HG03571 (cell line): ENCODE measurements at regions not wholly inside any gene's neighbourhood (a gene's known extent, or its start where the extent isn't known, plus 50 kb on each side); places are given as distances from the start of the nearest gene placed in this dataset.

Source experiments
- ATAC-seq: cut with Tn5 transposase; IDR thresholded peaks from one replicate; pipeline ENCODE4 v1.9.1; 2021; ENCODE audit not compliant: unreplicated experiment

DNA sequence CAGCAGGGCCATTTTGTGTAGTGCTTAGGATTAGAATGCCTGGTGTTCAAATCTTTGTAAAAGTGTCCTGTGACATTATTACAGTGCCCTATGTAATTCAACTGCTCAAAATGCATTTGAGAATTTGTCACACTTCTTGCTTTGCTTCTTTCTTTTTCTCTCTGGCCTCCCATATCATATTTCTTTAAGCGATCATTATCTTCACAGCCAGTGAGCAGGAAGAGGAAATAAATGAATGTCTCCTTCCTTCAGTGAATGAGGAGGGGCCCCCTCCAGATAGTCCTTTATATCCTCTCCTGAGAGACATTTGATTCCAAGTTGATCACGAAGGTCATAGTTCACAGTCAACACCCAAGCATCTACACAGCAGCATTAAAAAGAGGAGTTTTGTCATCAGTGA, 425.1 kb upstream of the NPVF start:
- ATAC-seq = no peak

DNA sequence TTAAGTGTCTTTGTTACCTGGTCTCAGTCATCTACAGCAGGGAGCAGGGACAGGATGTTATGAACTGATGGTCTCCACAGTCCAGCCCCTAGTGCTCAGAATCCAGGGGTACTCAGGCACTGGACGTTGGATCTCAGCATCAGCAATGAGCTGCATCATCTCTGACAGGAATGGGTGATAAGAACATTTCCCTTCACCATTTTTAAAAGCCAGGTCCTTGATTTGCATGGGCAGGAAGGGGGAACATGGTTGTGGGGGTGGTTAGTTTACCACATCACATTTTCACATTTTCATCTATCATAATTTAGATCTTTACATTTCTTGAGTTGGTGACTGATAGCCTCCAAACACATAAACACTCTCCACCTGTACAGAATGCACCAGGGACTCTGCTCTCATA, 427.8 kb upstream of the NPVF start:
- ATAC-seq = no peak

DNA sequence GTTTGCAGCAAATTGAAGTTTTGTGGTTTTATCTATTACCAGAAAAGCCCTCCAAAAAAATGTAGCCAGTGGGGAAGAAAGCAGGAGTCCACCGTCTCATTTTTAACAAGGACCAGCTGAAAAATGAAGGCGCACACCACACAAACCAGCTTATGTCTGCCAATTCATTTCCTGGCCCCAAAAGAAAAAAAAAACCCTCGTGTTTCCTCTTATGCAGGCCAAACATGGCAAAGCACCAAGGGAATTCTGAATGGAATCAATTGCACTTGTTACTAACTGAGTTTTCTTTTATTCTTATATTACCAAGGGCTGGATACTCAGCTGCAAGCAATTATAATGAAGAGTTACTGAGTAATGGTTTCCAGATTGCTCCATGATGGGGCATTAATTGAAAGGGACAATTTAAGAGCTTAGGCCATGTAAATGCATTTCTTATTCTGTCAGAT, 428.3 kb upstream of the NPVF start:
- no peak for ATAC-seq

DNA sequence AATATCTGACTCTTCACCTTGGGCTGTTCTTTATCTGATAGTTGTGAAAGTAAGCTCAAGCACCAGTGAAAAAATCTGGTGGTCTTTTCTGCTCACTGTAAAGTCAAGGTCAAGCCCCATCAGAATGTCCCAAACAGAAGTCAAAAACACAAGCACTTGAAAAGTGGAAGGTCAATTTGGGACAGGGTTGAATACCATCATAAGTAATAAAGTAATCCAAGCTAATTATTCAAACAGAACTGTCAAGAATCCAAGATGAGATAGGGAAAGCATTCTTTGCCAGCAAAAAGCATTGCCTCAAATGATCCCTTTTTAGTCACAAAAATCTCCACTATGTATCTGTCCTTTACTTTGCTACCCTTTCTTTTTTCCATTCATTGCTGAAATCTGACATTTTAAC, 430.1 kb upstream of the NPVF start:
- no peak for ATAC-seq

DNA sequence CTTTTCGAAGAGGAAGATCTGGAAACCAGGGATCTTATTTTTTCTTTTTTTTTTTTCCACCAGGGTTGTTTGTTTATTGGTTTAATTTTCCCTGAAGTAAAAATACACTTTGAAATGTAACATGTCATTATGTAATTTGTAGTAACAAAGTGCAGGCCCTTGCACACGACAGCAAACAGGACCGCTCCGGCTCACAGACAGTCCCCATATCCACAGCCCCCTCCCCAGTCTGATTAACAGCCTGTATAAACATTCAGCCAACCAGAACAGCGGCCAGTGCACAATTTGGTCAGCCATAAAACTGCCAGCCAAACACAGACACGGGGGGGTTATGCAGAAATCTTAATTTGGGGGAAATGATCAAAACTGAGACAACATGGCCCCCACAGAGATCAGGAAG, 431.6 kb upstream of the NPVF start:
- ATAC-seq = no peak

DNA sequence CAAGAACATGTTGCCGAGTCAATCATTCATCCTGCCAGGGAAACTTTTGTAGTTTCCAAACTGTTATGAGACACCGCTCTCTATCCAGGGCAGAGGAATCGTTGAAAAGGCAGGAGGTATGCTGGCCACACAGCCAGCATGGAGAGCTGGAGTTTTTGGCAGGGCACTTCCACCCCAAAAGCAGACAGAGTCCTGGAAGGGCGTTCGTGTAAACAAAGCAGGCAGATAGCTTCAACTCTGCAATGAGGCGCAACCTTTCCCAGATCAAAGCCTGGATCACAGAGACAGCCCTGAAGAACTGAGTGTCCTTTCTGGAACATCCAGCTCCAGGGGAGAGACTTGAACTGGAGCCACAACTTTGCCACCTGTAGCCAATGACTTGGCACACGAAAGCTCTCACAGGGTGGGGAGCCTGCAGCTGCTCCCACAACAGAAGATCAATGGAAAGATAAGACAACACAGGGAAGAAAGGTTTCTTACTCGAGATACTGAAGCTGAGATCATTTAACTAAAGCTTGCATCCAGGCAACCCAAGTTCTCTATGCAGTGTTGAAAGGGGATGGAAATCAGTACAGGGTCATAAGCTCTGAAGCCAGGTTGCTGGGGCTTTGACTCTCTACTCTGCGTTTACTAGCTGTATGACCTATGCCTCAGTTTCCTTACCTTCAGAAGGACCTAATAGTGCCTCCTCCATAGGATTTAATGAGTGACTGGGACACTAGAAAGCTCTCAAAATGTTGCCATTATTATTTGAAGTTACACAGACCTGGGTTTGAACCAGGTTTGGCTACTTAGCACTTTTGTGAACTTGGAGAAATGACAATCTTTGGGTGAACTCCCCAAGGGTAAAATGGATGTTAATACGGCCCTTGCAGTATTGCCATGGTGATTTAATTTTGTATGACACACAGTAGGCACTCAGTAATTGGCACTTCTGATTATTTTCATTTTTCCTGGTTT, 434.8 kb upstream of the NPVF start:
- no peak for ATAC-seq

DNA sequence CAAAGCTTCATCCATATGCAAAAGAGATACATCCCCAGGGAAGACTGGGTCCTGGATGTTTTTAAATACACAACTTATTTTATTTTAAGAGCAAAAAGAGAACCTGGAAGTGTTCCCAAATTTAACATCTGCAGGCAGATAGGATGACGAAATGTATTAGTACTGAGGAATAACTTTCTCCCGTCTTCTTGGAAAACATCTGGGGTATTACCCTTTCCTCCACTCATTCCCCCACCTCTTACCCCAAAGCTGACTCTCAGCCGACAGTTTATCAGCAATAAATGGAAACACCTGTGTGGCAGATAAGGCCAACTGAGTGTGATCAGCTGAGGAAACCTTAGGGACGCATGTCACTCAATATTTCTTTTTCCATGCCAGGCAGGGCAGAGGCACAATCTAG, 435.6 kb upstream of the NPVF start:
- no peak for ATAC-seq

DNA sequence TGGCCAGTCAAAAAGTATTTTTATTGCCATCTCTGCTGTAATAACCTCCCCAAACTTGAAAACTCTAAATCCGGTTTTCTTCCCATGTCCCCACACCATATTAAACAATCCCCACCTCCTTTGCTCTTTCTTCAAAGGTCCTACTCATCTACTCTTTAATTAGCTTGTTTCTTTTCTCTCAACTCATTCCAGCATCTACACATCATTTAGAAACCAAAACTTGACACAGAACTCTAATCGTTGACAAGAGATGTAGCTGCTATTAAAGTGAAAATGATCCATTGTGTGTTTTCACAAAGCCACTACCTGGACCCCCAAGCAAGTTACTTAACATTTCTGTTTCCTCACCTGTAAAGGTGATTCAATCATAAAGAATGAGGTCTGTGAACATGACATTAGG, 436.3 kb upstream of the NPVF start:
- no peak for ATAC-seq

DNA sequence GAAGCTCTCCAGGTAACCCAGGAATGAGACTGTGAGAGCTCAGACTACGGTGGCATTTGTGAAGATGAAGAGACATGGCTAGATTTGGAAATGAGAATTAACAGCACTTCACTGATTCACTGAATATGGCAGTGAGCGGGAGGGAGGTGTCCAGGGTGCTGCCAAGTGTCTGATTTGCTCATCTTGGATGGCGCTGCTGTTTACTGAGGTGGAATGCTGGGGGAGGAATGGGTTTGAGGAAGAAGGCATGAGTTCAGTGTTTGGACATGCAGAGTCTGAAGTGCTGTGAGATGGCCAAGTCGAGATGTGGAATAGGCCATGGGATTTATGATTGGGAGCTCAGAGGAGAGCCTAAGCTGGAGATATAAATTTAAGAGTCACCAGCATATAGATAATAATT, 437.1 kb upstream of the NPVF start:
- no peak for ATAC-seq

DNA sequence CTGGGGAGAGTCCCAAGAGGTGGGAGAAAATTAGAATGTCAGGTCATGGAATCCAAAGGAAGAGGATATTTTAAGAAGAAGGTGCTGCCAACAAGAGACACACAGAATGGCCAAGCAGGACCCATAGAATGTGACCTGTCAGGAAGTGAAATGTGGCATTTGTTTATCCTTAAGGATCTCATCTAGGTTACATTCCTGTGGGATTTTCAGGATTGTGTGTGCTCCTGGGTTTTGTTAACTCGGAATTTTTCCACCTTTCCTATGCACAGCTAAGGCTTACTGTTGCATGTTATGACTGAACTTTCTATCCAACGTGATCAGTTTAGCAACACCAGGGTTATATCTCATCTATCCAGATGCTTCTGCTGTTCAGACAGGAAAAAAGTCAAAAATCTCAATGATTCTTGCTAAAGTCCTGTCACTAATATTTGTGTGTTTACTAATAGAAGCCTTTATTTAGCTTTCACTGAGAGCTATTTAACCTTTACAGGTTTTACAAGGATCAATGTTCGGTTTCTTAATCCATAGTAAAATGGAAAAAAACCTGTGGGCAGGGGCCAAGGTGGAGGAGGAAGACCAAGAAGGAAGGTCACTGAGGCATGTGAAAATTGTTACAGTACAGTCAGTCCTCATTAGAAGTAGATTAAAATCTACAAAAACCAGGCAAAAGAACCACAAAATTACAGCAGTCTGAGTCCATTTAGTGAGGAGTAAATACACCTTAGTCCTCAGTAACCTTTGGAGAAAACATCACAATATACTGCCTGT, 437.8 kb upstream of the NPVF start:
- no peak for ATAC-seq

DNA sequence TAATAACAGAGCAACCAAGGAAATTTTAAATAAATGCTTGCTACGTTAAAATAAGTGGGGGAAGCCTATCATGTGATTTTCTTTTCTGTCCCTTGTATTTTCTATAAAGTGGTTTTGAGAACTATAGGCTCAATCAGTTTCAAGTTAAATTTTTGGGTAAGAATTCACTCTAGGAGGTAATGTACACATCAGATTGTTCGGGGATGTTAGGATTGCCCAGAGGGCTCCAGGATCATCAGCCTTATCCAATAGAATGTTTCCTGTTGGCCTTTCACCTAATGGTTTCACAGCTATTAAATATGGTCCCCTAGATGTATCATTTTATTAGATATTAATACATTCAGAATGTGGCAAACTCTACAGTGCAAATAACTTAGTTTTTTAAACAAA, 438.4 kb upstream of the NPVF start:
- ATAC-seq = no peak

DNA sequence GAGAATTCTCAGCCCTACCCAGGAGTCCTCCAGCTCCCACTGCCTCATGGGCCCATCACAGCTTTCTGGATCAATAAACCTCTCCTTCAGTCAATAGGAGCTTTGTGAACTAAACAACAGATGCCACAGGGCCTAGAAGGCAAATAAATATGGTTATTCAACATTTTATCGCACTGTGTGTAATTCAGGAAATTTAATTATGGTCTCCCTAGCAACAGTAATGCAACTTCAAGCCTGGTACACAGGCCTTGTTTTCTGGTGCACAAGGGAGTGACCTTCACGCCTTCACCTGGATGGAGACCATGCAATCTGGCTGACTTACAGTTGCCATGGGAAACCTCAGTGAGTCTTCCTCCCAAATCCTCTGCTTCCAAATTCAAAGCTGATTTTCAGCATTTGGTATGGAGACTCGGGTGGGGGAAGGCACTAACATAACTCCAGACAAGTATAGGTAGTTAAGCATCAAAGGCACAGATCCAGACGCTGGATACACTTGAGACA, 441.0 kb upstream of the NPVF start:
- no peak for ATAC-seq

DNA sequence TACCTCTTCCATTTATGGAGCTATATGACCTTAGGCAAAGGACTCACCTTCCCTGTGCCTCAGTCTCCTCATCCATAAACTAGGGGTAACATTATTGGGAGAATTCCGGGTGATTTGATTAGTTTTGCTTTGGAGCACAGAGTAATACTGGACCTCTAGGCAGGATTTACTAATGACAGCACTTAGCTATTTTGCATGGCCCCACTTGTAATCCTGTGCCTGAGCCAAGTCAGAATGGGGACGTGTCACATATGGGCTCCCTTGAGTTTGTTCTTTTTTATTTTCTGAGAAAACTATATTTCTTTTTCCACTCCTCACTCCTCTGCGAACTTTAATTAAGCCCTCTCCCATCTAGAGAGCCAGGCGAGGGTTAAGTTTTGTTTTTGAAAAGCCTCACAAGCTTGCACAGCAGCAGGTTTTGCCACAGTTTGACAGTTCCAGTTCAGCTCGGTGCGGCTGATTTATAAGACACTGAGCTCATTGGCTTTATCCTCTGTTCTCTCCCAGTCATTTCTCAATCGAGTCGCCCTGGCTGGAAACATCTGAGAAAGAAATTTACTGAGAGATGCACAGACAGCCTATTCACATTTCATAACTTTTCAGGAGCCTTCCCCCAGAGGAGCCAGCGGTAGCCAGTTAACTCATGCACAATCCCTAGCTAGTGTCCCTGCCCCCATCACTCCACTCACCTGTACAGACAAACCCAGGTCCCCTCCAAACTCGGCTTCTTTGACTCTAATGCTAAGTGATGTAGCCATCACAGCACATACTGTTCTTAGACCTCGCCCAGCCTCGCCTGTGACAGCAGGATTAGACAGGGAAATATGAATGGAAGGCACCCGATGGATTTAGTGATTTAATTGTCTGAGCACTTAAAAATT, 441.9 kb upstream of the NPVF start:
- ATAC-seq = no peak

DNA sequence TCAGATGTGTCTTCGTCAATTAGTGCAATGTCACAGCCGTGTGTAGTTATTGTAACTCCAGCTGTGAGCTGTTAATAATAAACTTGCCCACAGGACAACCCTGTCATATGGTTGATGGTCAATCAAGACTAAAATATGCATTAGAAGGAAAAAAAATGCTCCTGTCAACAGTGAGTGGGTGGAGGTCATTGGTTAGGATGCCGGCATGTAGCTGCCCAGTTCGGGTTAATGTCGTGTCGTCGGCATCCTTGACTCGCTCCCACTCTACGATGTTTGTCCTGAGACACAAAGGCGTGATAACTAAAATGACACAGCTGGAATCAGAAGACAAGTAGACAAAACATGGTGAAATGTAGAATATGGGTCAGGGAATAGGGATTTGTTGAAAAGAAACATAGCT, 442.8 kb upstream of the NPVF start:
- no peak for ATAC-seq

DNA sequence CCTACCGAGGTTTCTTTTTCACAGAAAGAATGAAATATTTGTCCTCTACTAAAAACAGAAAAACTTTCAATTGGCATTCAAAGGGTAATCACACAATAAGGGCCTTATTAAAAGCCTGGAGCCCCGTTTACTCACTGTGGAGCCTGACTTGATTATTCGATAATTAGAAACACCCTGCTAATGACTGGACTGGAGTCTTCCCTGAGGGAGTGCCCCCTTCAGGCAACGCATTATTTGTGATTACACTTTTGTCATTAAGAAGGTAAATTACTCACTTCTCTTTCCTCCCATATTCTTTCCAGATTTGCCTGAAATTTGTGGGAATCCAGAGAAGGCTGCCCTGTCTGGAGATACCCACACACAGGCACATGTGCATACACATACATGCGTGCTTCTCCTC, 444.2 kb upstream of the NPVF start:
- ATAC-seq = no peak

DNA sequence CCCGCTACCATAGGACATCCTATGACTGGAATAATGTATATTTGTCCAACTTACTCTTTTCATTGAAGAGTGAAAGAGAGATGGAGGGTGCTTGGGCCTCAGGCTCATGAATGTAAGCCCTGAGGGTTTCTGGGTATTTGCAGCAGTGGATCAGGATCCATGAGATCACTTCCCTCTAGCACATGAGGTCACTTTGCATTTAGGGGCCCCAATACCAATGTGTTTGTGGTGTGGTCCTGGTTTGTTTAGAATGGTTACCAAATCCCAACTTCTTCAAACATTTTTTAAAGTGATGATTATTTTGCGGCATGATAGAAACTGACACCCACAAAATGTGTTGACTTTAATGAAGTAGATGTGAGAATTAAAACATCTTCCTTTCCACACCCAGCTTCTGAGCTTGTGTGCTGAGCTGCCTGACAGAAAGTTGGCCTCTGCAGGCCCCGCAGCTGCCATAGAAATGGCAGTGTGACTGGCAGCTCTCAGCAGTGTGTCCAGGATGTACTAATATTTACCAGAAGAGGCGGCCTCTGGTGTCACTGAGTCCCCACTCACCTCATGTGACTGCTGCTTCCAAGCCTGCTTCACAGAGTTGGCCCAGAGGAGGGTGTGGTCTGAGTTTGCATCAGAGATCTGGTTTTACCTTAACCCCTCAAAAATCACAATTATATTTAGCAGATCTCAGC, 447.6 kb upstream of the NPVF start:
- no peak for ATAC-seq

DNA sequence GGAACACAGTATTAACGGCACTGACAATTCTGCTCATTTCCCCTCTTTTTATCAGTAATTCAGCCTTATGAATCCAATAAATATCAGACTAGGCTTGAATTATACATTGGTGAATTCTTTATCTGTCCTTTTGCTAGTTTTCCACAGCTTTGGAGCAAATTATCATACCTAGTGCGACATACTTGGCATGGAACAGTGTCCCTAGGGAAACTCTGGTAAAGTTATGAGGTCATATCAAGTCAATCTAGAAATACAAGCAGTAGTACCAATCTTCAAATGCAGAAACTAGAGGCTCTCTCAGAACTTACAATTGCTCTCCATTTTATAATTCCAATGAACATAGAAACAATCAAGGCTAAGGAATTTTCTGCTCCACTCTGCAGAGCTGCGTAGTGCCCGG, 449.3 kb upstream of the NPVF start:
- ATAC-seq = no peak

DNA sequence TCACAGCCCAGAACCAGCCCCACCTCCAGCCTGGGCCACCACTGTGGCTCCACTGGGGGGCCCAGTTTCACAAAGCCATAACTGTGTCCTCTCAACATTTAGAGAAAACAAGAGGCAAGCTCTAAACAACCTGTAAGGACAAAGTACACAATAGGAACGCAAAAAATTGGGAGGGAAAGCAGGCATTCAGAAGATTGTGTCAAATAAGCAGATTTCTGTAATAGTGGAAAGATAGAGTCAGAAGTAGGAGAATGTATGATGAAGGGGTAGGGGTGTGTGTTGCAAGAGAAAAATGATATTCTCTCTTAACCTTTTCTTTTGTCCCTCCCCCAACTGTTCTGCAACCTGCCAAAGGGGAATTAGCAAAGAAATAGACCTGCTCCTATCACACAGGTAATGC, 449.9 kb upstream of the NPVF start:
- ATAC-seq = no peak

DNA sequence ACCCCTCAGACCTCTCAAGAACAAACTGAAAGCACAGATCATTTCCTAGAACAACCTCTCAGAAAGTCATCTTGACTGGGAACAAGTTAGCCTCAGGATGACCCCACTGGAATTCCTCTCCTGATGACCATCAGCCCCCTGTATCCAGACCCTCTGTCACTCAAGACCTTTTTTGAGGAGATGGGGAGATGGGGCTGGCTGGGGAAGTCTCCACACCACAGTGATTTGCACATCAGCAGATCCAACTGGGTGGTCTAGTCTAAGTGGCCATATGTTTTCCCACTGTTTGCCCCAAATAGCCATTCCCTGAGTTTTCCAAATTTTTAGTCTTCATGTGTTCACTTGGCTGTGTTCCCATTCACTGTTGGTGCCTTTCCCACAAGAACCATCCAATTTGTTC, 452.4 kb upstream of the NPVF start:
- ATAC-seq = no peak

DNA sequence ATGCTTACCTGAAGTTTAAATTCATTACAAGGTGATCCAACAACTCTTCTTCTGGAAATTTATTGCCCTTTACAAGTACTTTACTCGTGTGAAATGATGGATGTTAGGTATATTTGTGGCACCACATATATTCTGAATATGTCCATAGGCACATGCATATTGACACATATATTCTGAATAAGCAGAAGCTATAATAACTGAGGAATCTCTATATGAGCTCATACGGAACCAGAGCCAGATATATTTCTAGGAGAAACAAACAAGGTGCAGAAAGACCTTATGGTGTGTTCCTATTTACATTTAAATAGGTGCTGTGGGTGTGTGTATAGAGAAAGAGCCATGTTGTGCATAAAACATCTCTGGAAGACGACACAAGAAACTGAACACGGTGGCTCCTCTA, 456.1 kb upstream of the NPVF start:
- ATAC-seq = no peak

DNA sequence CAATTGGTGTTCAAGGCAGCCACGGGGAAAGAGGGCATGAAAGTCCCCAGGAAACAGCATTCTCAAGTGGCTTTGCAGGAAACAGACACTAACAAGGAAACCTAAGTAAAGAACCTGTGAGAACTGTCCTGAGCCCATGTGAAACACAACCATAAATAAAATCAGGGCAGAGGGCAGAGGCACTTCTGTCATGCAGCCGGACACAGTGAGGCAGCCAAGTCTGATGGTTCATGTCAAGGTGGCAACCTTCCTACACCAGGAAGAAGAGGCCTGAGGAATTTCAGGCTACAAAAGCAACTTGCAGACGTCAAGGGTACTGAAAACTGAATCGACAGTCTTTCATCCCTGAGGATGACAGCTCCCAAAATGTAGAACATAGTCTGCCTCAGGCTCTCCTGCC, 458.2 kb upstream of the NPVF start:
- ATAC-seq = no peak
